ENCODE measurements at regions not wholly inside any gene's neighbourhood (a gene's known extent, or its start where the extent isn't known, plus 50 kb on each side); places are given as distances from the start of the nearest gene placed in this dataset. TPM values are rescaled to one million over a fixed set of nuclear protein-coding genes. Genes with fewer than 3 reads are reported as not detected.

DNA sequence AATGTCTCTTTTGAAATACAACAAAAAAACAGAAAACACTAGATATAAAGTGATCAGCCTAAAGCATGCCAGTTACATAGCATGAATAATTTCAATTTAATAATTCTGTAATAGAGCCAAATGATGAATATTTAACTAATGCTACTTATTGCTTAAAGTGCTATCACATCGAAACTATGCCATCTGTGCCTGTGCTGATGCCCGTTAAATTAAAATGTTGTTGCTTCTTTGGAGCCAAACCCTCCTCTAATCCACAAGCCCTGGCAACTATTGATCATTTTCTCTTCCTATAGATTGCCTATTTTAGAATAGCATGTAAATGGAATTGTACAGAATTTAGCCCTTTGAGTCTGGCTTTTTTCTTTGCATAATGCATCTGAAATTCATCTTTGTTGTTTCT lies 356.2 kb downstream of the CHSY3 start:
- DNase-seq (ENCODE audit: low read depth) = no peak

GRCh38 chr5:130251931-130252330 lies 347.7 kb downstream of the CHSY3 start:
- Histone ChIP-seq H3K36me3 (ENCODE audit: control insufficient read depth, insufficient read depth, low read length) (no peaks in the 10 kb centered on the region), H3K4me3 (ENCODE audit: low read depth, low read length) (no peak overlapping the region), H3K27me3 (ENCODE audit: control insufficient read depth, insufficient read depth, low read length) (no peaks in the 10 kb centered on the region)
- TF ChIP-seq, protein P1, sequence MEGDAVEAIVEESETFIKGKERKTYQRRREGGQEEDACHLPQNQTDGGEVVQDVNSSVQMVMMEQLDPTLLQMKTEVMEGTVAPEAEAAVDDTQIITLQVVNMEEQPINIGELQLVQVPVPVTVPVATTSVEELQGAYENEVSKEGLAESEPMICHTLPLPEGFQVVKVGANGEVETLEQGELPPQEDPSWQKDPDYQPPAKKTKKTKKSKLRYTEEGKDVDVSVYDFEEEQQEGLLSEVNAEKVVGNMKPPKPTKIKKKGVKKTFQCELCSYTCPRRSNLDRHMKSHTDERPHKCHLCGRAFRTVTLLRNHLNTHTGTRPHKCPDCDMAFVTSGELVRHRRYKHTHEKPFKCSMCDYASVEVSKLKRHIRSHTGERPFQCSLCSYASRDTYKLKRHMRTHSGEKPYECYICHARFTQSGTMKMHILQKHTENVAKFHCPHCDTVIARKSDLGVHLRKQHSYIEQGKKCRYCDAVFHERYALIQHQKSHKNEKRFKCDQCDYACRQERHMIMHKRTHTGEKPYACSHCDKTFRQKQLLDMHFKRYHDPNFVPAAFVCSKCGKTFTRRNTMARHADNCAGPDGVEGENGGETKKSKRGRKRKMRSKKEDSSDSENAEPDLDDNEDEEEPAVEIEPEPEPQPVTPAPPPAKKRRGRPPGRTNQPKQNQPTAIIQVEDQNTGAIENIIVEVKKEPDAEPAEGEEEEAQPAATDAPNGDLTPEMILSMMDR (IDR thresholded peaks at IDR 0.05; ENCODE audit: insufficient read depth, low read depth, low read length) = no peak
- CTCF ChIA-PET = no interaction called here
- POLR2A ChIA-PET = no interaction called here
- DNase-seq (ENCODE audit: low read depth) = no peak

More for the DNA sequence above, 356.2 kb downstream of the CHSY3 start:
- H3K4me3 ChIP-seq (ENCODE audit: low read depth, low read length) = no peak overlapping the region
- H3K27me3 ChIP-seq (ENCODE audit: control insufficient read depth, insufficient read depth, low read length) = no peaks in the 10 kb centered on the region
- ChIA-PET POLR2A (no interaction called here), CTCF (interaction anchor here (0.6 kb wide), 1 partner anchor 1049 kb away, joined by 3 read pairs; no protein-coding TSS in a partner anchor)
- no peaks in the 10 kb centered on the region for H3K36me3 ChIP-seq (ENCODE audit: control insufficient read depth, insufficient read depth, low read length)
- TF ChIP-seq, protein P1 (IDR thresholded peaks at IDR 0.05; ENCODE audit: insufficient read depth, low read depth, low read length) = no peak

DNA sequence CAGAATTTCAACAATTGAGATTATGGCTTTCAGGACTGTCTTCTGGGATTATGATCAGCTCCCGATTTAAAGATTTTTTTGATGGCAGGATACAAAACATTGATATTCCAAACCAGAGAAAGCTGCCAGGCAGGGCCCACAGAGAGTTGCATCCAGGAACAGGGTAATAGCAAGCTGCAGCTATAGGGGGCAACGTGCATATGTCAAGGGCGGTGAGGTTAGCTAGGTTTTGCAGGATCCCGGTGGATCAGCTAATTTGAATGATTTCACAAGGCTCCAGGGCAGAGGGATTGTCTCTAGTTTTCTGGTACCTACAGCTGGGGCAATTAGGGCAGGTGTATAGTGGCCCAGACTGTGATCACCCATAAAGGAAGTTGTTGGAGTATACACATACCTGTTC lies 339.4 kb downstream of the CHSY3 start:
- TF ChIP-seq, protein P1 (IDR thresholded peaks at IDR 0.05; ENCODE audit: insufficient read depth, low read depth, low read length) = no peak
- H3K27me3 ChIP-seq (ENCODE audit: control insufficient read depth, insufficient read depth, low read length) = no peaks in the 10 kb centered on the region
- no peak overlapping the region for H3K4me3 ChIP-seq (ENCODE audit: low read depth, low read length)
- DNase-seq (ENCODE audit: low read depth) = no peak
- POLR2A ChIA-PET = no interaction called here
- H3K36me3 ChIP-seq (ENCODE audit: control insufficient read depth, insufficient read depth, low read length) = no peaks in the 10 kb centered on the region
- CTCF ChIA-PET = interaction anchor here (0.9 kb wide), 1 partner anchor 16 kb away, joined by 3 read pairs; no protein-coding TSS in a partner anchor

- ChIA-PET CTCF (no interaction called here), POLR2A (no interaction called here)
- Histone ChIP-seq H3K4me3 (ENCODE audit: low read depth, low read length) (no peak overlapping the region), H3K36me3 (ENCODE audit: control insufficient read depth, insufficient read depth, low read length) (no peaks in the 10 kb centered on the region), H3K27me3 (ENCODE audit: control insufficient read depth, insufficient read depth, low read length) (no peaks in the 10 kb centered on the region)
- TF ChIP-seq, protein P1 (IDR thresholded peaks at IDR 0.05; ENCODE audit: insufficient read depth, low read depth, low read length) = no peak
- DNase-seq (ENCODE audit: low read depth) = no peak
These were observed 333.5 kb downstream of the CHSY3 start for GRCh38 chr5:130237721-130238120.

Small RNA genes in the stretch of these regions (small RNA-seq; reads per million reads assigned to genes)
- gene AC113367.2 (ENCODE audit: insufficient read length, low read depth, low replicate concordance) (not detected), gene RNU7-53P (ENCODE audit: insufficient read length, low read depth, low replicate concordance) (not detected)
